Trophoblast cell (in vitro differentiated cells and primary cell): ENCODE measurements at regions not wholly inside any gene's neighbourhood (a gene's known extent, or its start where the extent isn't known, plus 50 kb on each side); places are given as distances from the start of the nearest gene placed in this dataset.
"Not testable (repeated sequence)": the region's sequence is repeated elsewhere in the genome, so short reads cannot be mapped to it uniquely, and the experiment has no call there.

Experiments
- DNase-seq, 2 donors: peaks; one replicate each; pipeline ENCODE4 v3.0.0-alpha.2; 2016
- H2AFZ ChIP-seq: 2 replicates; pipeline ENCODE4 v1.6.1; 2013; ENCODE audit warnings: low read length, moderate library complexity, mild to moderate bottlenecking; ENCODE audit not compliant: insufficient read depth, poor library complexity
- H2AK5ac ChIP-seq: 2 replicates; pipeline ENCODE4 v1.6.1; 2013; ENCODE audit warnings: mild to moderate bottlenecking, low read length
- H2BK120ac ChIP-seq: 2 replicates; pipeline ENCODE4 v1.6.1; 2013; ENCODE audit warnings: low read length, mild to moderate bottlenecking, moderate library complexity; ENCODE audit not compliant: insufficient read depth, poor library complexity
- H2BK12ac ChIP-seq: 2 replicates; pipeline ENCODE4 v1.6.1; 2013; ENCODE audit warnings: mild to moderate bottlenecking, low read length, moderate library complexity
- H2BK5ac ChIP-seq: 2 replicates; pipeline ENCODE4 v1.6.1; 2013; ENCODE audit warnings: low read length, low read depth, moderate library complexity, mild to moderate bottlenecking; ENCODE audit not compliant: poor library complexity
- H3K14ac ChIP-seq: 2 replicates; pipeline ENCODE4 v1.6.1; 2013; ENCODE audit warnings: mild to moderate bottlenecking, low read length
- H3K18ac ChIP-seq: 2 replicates; pipeline ENCODE4 v1.6.1; 2013; ENCODE audit warnings: mild to moderate bottlenecking, low read length
- H3K23ac ChIP-seq: 2 replicates; pipeline ENCODE4 v1.6.1; 2013; ENCODE audit warnings: low read length
- H3K27ac ChIP-seq: 2 replicates; pipeline ENCODE4 v1.5.1; 2013; ENCODE audit warnings: low read depth, mild to moderate bottlenecking, inconsistent platforms, low read length, moderate library complexity
- H3K27me3 ChIP-seq: 2 replicates; pipeline ENCODE4 v1.6.1; 2013; ENCODE audit warnings: inconsistent platforms, mild to moderate bottlenecking, low read length, moderate library complexity; ENCODE audit not compliant: insufficient read depth
- H3K36me3 ChIP-seq, 2 experiments: 1 replicate in 1 of 2; 2 replicates in 1 of 2; pipeline ENCODE4 v1.6.1; 2013; ENCODE audit warnings: low read length in 2 of 2, mild to moderate bottlenecking in 2 of 2, moderate library complexity in 1 of 2; ENCODE audit not compliant: insufficient read depth in 2 of 2, control insufficient read depth in 1 of 2
- H3K4ac ChIP-seq: 2 replicates; pipeline ENCODE4 v1.6.1; 2013; ENCODE audit warnings: low read depth, mild to moderate bottlenecking, low read length, moderate library complexity
- H3K4me1 ChIP-seq, 2 experiments: 1 replicate in 1 of 2; 2 replicates in 1 of 2; pipeline ENCODE4 v1.6.1; 2013; ENCODE audit warnings: low read length in 2 of 2, mild to moderate bottlenecking in 2 of 2, moderate library complexity in 1 of 2; ENCODE audit not compliant: insufficient read depth in 2 of 2, control insufficient read depth in 1 of 2
- H3K4me2 ChIP-seq: 2 replicates; pipeline ENCODE4 v1.6.1; 2013; ENCODE audit warnings: inconsistent platforms, mild to moderate bottlenecking, low read length, moderate library complexity
- H3K4me3 ChIP-seq: 2 replicates; pipeline ENCODE4 v1.5.1; 2013; ENCODE audit warnings: mild to moderate bottlenecking, low read depth, low read length, inconsistent platforms
- H3K79me1 ChIP-seq: one replicate; pipeline ENCODE4 v1.6.1; 2013; ENCODE audit warnings: low read length
- H3K79me2 ChIP-seq: 2 replicates; pipeline ENCODE4 v1.6.1; 2013; ENCODE audit warnings: low read length, mild to moderate bottlenecking; ENCODE audit not compliant: control insufficient read depth, insufficient read depth, poor library complexity
- H3K9ac ChIP-seq: 2 replicates; pipeline ENCODE4 v1.6.1; 2013; ENCODE audit warnings: mild to moderate bottlenecking, low read length
- H3K9me3 ChIP-seq: 2 replicates; pipeline ENCODE4 v1.6.1; 2013; ENCODE audit warnings: low read depth, mild to moderate bottlenecking, control low read depth, inconsistent platforms, low read length; ENCODE audit not compliant: insufficient read depth
- H4K12ac ChIP-seq: 2 replicates; pipeline ENCODE4 v1.6.1; 2013; ENCODE audit warnings: low read depth, mild to moderate bottlenecking, low read length, moderate library complexity
- H4K8ac ChIP-seq: 2 replicates; pipeline ENCODE4 v1.6.1; 2013; ENCODE audit warnings: low read depth, mild to moderate bottlenecking, low read length, moderate library complexity
- H4K91ac ChIP-seq: one replicate; pipeline ENCODE4 v1.6.1; 2013; ENCODE audit warnings: low read depth, mild to moderate bottlenecking, low read length, moderate library complexity
- WGBS: extraction: QIAGEN DNeasy Blood & Tissue Kit; methylation state at CpG from one replicate; pipeline ENCODE4 v1.1.7; 2013; ENCODE audit warnings: missing lambda C conversion rate; ENCODE audit not compliant: insufficient read length, insufficient coverage; ENCODE audit errors: extremely low coverage; 5-methylcytosine and 5-hydroxymethylcytosine counted together

- Histone ChIP-seq H3K27me3 (no peaks in the 10 kb centered on the region), H3K4ac (no peak overlapping the region), H3K79me1 (no peaks in the 10 kb centered on the region), H3K9me3 (no peaks in the 10 kb centered on the region), H4K91ac (no peak overlapping the region), H3K18ac (no peak overlapping the region), H3K4me1 (no peaks in the 10 kb centered on the region), H3K36me3 (no peaks in the 10 kb centered on the region), H3K14ac (no peak overlapping the region), H2BK5ac (no peak overlapping the region), H2BK120ac (no peak overlapping the region), H3K9ac (no peak overlapping the region), H2AK5ac (no peak overlapping the region), H3K27ac (no peak overlapping the region), H3K23ac (no peak overlapping the region), H3K4me2 (no peak overlapping the region), H3K79me2 (no peaks in the 10 kb centered on the region), H4K12ac (no peak overlapping the region), H3K4me3 (no peak overlapping the region), H4K8ac (no peak overlapping the region), H2BK12ac (no peak overlapping the region), H2AFZ (no peak overlapping the region)
- no peak for DNase-seq
Observed at GRCh38 chr5:90214991-90215390, 194.6 kb downstream of the CETN3 start.

GRCh38 chr5:90208323-90208722, 201.2 kb downstream of the CETN3 start:
- not testable (repeated sequence) for H3K9ac ChIP-seq, H4K12ac ChIP-seq, H3K79me1 ChIP-seq, H3K36me3 ChIP-seq, H3K27me3 ChIP-seq, H3K4ac ChIP-seq, H3K4me1 ChIP-seq, DNase-seq, H3K14ac ChIP-seq, H3K27ac ChIP-seq, H3K23ac ChIP-seq, H2AK5ac ChIP-seq, H3K18ac ChIP-seq, H2BK12ac ChIP-seq, H3K79me2 ChIP-seq, H2BK5ac ChIP-seq, H2AFZ ChIP-seq, H3K9me3 ChIP-seq
- peak overlapping the region; percentile 18 for H4K91ac ChIP-seq
- H3K4me2 ChIP-seq, result peak overlapping the region; percentile 47
- peak overlapping the region; percentile 53 for H4K8ac ChIP-seq
- peak overlapping the region; percentile 11 for H2BK120ac ChIP-seq
- H3K4me3 ChIP-seq, result peak overlapping the region; percentile 68
- WGBS, result no CpG with 5 or more reads among the region's 25 CpGs

GRCh38 chr5:90201923-90202322, 207.6 kb downstream of the CETN3 start:
- no peak overlapping the region for H3K27ac ChIP-seq
- H3K4ac ChIP-seq, result no peak overlapping the region
- DNase-seq, result no peak
- H2AK5ac ChIP-seq, result no peak overlapping the region
- H2BK12ac ChIP-seq, result no peak overlapping the region
- no CpG with 5 or more reads among the region's 3 CpGs for WGBS
- H3K18ac ChIP-seq, result no peak overlapping the region
- no peak overlapping the region for H3K4me3 ChIP-seq
- H3K36me3 ChIP-seq, result no peaks in the 10 kb centered on the region
- no peak overlapping the region for H3K4me2 ChIP-seq
- no peak overlapping the region for H4K12ac ChIP-seq
- no peaks in the 10 kb centered on the region for H3K79me2 ChIP-seq
- no peaks in the 10 kb centered on the region for H3K79me1 ChIP-seq
- no peak overlapping the region for H2BK5ac ChIP-seq
- no peaks in the 10 kb centered on the region for H3K27me3 ChIP-seq
- no peak overlapping the region for H4K8ac ChIP-seq
- no peak overlapping the region for H2AFZ ChIP-seq
- no peak overlapping the region for H2BK120ac ChIP-seq
- H3K9ac ChIP-seq, result no peak overlapping the region
- H3K23ac ChIP-seq, result no peak overlapping the region
- H3K4me1 ChIP-seq, result no peaks in the 10 kb centered on the region
- H3K14ac ChIP-seq, result no peak overlapping the region
- no peak overlapping the region for H4K91ac ChIP-seq
- no peaks in the 10 kb centered on the region for H3K9me3 ChIP-seq

GRCh38 chr5:90193185-90193822, 216.3 kb downstream of the CETN3 start:
- Histone ChIP-seq H2BK5ac (no peak overlapping the region), H4K91ac (no peak overlapping the region), H3K9ac (no peak overlapping the region), H2BK120ac (no peak overlapping the region), H3K23ac (no peak overlapping the region), H3K9me3 (no peaks in the 10 kb centered on the region), H3K79me2 (no peaks in the 10 kb centered on the region), H3K36me3 (no peaks in the 10 kb centered on the region), H4K12ac (no peak overlapping the region), H3K79me1 (no peaks in the 10 kb centered on the region), H3K27ac (no peak overlapping the region), H3K14ac (no peak overlapping the region), H3K4ac (no peak overlapping the region), H3K4me3 (no peak overlapping the region), H2AK5ac (no peak overlapping the region), H3K18ac (no peak overlapping the region), H4K8ac (no peak overlapping the region), H3K4me2 (no peak overlapping the region), H2AFZ (no peak overlapping the region), H3K27me3 (no peaks in the 10 kb centered on the region), H3K4me1 (no peaks in the 10 kb centered on the region), H2BK12ac (no peak overlapping the region)
- no peak for DNase-seq
- WGBS, result no CpG with 5 or more reads among the region's 2 CpGs
